Right hindlimb (tissue), 1 donor: ENCODE measurements at regions not wholly inside any gene's neighbourhood (a gene's known extent, or its start where the extent isn't known, plus 50 kb on each side); places are given as distances from the start of the nearest gene placed in this dataset.
"Not testable (repeated sequence)": the region's sequence is repeated elsewhere in the genome, so short reads cannot be mapped to it uniquely, and the experiment has no call there.

Experiments used
- DNase-seq: peaks from one replicate; pipeline ENCODE4 v3.0.0-alpha.2; 2018

DNA sequence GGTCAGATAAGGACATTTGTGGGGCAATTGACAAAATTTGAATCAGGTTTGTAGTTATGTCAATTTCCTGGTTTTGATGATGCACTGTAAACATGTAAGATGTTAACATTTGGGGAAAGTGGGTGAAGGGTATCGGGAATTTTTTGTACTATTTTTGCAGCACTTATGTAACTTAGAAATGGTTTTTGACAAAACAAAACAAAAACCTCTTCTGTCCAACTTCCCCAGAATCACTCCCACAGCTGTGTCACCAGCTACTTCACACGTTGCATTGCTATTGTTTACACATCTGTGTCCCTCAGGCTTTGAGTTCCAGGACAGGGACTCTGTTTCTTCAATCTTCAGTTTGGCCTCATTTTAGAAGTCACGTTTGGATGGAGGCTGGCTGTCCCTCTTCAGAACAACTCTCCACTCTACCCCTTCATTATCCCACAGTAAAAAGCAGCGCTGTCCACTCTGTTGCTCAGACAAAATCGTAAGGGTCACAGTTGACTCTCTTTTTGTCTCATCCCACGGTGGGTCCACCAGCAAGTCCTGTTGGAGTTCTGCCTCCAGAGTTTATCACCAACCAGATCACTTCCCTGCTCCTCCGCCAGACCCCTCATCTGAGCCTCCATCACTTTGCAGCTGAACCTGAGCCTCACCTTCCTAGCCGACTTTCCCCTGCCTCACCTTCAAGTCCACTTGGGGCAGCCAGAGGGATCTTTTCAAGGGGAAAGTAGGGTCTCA, 63.2 kb downstream of the NENF start:
- DNase-seq, result no peak

DNA sequence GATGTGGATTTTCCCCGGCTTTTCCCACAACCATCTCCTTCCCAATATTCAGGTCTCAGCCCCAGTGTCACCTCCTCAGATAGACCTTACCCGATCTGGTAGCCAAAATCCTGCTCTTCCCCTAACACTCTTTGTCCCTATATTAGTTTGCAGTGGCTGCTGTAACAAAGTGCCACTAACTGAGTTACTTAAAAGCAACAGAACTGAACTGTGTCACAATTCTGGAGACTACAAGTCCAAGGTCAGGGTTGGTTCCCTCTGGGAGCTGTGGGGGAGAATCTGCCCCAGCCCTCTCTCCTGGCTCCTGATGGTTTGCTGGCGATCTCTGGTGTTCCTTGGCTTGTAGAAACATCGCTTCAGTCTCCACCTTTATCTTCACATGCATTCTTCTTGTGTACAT, 64.0 kb downstream of the NENF start:
- no peak for DNase-seq

DNA sequence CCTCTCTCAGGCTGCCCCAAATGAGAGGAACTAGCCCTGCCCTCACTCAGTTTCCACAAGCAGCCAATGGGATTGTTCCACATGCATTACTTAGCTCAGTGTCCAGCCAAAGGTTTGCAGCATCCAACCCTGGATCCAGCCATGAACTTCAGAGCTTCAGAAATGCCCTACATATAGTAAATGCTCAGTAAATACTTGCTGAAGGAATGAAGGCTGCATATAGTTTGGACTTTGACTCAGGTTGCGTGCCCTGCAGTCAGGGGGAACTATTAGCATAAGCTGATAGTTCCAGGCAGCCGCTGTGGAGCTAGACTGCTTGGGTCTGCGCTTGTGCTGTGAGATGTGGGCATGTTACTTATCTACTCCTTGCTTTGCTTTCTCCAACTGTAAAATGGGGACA, 64.8 kb downstream of the NENF start:
- DNase-seq, result no peak

DNA sequence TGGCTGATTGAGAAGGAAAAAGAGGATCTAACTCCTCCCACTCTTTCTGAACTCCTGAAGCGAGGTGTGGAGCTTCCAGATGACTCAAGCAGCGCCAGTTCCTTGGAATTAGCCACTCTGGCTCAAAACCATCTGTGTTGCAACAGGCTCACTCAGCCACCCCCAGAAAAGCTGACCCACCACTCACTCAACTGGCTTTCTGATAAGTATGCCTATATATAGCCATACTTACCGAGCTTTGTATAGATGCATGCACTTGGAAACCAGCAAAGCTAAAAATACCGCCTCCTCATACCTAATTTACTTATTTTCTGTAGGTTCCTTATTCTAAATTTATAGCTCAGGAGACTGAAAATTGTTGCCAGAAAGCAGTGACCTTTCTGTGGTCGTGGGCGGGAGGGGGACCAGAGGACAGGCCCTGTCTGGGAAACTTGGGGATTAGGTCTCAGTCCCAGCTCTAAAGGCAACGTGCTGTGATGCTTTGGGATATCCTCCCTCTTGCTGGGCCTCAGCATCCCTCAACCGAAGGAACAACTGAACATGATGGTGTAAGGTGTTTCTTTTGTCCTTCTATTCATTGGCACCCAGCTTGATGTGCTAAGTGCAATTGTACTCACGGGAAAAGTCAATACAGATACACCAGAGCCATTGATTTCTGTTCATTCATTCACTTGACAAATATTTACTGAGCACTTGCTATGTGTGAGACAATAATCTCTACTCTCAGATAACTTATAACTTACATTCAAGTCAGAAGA, 65.7 kb downstream of the NENF start:
- DNase-seq, result no peak

DNA sequence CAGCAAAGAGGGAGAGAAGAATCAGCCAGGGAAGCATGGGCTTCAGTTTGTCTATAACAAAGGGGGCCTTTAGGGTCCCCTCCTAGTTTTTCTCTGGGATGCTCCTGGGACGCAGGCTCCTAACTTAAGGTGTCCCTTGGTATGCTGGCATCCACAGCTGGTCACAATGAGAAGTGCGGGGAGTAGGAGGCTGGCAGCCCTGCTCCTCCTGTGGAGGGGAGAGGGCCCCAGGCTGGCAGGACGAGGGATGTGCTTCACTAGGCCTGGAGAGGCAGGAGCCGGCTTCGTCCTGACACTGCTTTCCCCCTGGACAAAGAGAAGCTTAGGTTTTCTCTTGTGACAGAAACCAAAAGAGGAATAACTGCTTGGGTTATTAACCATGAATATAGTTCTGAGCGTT, 67.6 kb downstream of the NENF start:
- DNase-seq, result no peak

DNA sequence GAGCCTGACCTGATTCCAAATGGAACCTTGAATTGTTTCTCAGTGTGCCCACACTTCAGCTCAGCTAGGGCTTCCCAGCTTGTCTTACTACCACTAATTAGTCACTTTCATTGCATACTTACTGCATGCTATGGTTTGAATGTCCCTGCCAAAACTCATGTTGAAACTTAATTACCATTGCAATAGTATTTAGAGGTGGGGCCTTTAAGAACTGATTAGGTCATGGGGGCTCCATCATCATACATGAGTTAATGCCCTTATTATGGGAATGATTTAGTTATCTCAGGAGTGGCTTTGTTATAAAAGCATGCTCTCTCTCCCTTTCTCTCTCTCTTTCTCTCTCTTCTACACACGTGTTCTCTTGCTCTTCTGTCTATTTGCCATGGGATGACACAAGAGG, 68.3 kb downstream of the NENF start:
- no peak for DNase-seq

DNA sequence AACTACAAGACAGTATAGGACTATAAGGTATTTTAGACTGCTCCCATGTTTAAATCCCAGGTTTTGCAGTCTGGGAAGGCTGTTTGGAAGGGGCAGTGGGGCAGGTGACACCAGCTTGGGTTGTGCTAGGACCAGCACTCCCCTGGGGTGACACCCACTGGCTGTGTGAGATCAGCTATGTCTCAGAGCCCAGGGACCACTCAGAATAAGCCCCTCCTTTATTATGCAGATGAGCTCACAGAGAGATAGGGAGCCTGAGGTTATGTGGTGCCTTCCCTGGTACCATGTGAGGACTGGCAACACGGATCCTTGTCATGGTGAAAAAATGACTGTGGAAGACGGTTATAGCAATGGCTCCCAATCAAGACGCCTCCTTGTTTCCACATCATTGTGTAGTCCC, 71.0 kb downstream of the NENF start:
- DNase-seq, result no peak

DNA sequence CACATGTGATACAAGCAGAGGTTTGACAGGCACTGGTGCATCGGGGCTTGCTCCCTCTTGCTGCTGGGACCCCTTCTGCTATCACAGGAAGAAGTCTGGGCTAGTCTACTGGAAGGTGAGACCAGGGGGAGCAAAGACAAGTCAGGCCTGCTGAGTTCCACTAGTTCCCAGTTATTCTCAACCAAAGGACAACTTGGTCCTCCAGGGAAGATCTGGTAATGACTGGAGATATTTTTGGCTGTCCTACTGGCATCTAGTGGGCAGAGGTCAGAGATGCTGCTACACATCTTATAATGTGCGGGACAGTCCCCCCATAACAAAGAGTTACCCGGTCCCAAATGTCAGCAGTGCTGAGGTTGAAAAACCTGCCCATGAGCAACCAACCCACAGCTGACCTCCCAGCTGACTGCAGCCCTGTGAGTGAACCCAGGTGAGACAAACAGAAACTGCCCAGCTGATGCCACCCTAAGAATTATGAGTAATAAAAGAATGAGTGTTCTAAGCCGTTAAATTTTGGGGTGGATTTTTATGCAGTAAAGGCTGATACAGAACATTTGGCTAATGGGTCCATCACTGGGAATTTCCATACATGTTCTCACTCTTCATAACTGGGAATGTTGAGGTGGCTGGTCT, 71.6 kb downstream of the NENF start:
- DNase-seq, result no peak

DNA sequence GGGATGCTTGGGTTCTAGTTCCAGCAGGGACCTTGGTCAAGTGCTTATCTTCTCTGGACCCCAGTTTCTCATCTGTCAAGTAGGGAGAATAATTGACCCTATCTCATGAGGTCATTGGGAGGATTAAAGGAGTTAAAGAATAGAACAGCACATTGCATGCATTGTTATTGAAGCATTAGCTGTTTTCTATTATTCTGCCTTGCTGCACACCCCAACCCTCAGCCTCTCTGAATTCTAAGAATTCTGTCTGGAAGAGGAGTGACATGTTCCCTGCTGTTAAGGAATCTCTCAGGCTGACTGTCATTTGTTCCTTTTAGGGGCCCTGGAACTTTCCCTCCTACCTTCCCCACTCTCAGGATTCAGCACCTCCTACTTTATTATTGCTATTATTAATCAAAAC, 73.9 kb downstream of the NENF start:
- no peak for DNase-seq

DNA sequence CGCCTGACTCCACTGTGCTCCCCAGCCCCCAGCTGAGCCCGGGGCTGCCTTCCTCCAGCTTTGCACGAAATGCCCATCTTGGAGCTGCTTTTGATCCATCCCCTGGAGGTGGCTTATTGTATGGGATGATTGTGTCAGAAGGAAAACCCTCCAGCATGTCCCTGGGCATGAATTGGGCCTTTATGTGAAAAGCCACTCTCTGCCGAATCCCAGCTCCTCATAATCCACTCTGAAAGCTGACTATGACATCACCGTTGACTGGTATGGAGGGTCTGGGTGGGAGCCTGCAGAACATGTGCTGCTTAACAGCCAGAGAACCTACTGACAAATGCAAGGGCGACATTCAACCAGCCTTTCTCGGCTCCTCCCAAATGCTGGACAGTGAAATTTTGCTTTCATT, 74.6 kb downstream of the NENF start:
- no peak for DNase-seq

DNA sequence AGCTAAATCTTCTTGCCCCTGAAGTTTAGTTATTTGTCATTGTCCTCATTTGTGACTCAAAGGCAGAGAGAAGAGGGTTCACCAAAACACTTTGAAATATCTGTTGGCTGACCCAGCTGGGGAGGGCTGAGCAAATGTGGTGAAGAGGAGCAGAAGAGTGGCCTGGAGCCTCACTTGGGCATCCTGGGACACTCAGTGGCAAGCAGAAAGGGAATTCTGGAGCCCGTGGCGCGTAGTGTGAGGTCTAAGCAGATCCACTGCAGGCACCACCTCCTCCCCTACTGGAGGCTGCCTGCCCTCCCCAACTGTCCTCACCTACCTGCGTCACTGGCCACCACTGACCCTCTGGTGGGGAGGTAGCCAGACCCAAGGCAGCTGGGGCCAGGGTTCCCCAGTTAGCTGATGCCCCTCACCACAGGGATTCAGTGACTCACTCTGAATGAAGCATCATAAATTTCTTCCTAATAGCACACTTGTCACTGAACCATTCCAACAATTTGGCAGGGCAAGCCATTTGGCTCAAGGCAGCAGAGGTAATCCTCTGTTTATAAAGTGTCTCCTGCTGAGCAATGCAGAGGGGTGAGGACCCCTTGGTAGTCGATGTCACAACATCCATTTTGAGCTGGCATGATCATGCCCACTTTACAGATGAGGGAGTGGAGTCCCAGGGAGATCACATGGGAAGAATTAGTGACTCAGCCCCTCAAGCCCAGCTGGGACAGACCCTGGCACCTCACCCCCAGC, 80.3 kb downstream of the NENF start:
- DNase-seq, result no peak

DNA sequence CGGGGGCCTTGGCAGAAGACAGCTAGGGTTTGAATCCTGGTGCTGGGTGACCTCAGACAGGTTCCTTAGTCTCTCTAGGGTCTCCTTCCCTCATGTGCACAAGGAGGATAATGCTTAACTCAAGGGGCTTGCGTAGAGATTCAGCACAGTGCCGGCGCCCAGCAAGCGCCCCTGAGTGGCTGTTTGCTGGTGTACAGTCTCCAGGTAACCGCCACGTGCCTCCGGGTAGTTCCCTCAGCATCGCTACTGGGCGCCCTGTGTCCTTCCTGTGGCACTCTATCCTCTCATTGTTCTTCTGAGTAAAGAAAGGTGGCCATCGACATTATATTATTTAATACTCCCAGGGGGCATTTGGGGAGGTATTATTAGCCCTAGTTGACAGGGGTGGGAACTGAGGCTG, 80.9 kb downstream of the NENF start:
- DNase-seq, result no peak

DNA sequence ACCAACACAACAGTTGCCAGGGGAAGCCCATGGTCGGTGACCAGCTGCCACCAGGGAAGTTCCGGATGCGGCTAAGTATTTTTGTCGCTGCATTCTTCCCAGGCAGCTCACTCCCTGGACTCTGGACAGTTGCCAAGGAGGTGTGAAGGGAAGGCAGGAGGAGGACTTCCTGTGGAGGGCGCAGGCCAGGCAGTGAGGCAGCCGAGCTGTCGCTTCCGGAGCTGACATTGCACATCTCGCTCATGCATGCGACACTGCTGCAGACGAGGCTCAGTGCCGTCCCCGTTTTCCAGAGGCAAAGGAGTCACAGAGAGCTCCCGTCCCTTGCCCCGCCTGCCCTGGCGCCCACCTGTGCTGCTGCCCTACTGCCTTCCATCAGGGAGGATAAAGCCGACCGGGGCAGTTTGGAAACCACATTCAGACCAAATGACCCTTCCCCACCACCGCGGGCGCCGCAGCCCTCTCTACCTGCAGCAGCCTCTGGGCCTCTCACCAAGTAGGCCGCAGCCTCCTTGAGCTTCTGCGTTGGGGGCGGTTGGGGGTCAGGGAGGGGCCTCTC, 81.4 kb downstream of the NENF start:
- peak; percentile 60 for DNase-seq

DNA sequence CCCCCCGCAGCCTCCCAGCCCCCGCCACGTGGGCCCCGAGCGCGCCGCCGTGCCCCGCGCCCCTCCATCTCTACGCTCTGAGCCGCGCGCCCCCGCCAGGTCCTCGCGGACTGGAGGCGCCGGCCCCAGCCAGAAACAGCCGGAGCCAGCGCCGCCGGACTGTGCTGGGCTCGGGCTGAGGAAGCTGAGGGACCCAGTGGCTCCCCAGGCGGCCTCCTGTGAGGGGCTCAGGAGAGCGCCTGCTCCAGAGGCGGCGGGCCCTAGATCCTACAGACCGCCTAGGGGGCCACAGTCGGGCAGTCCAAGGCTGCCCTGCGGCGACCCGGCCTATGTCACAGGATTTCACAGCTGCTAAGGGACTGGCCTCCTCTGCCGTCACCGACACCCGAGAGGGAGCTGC, 82.1 kb downstream of the NENF start:
- peak; percentile 59 for DNase-seq

DNA sequence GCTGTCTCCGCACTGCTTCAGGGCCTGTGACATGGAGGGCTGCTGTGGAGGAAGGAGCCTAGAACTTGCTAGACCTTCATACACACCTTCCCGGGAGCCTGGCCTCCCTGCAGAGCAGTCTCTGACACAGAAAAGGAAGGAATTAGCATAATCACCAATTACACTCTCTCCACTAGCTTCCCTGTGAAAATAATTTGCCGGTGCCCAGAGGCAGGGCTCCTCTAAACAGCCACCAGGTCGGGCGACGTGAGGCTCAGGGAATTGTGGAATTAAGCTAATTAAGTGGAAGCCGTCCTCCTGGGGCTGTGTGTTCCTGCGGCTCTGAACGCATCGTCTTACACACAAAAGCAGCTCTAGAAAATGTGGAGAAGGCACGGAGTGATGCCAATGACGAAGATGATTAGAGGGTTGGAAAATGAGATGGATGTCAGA, 82.6 kb downstream of the NENF start:
- DNase-seq, result no peak

DNA sequence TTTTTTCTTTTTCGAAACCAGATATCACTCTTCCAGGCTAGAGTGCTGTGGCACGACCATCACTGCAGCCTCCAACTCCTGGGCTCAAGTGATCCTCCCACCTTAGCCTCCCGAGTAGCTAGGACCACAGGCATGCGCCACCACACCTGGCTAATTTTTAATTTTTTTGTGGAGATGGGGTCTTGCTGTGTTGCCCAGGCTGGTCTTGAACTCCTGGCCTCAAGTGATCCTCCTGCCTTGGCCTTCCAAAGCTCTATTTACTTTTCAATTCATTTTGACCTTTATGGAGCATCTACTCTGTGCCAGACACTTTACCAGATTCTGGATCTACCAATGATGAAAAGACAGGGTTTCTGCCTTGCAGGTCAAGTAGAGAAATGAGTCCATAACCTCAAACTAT, 83.3 kb downstream of the NENF start:
- not testable (repeated sequence) for DNase-seq

DNA sequence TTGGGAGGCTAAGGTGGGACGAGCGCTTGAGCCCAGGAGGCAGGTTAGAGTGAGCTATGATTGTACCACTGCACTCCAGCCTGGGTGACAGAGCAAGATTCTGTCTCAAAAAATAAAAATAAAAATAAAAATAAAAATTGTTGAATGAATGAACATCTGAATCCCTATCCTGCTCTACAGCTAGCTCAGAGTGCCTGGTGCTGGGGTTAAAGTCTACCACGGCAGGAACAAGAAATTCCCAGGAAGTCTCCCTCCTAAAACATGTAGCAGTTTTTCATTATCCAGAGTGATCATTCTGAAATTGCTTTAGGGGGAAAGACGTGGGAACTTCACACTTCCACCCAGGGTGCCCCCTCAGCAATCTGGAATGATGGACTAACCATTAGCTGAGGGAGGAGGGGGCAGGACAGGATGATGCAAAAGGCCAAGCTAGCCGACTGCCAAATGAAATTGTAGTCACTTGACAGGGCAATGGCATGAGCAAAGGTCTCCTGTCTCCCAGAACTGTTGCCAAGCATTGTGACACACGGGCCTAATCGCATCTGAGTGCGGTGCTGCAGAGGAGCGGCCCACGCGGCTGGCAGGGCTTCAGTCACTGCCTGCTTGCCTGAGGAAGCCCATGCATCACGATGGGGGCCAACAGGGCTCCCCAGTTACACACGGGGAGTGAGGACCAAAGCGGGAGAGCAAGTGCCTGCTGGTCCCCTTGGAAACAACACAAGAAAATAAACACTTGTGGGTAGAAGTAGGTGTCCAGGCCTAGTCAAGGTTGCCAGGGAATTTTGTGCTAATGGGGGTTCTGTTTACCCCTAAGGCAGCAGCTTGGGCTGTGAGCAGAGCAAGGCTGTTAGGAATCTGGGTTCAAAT, 85.7 kb downstream of the NENF start:
- no peak for DNase-seq

DNA sequence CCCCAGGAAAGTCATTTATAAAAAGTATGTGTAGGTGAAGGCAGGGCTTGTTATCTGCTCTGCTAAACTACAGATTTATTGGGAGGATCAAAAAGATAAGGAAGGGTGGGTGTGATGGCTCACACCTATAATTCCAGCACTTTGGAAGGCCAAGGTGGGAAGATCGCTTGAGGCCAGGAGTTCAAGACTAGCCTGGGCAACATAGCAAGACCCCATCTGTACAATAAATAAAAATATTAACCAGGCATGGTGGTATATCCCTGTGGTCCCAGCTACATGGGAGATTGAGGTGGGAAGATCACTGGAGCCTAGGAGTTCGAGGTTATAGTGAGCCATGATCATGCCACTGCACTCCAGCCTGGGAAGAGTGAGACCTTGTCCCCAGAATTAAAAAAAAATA, 86.4 kb downstream of the NENF start:
- DNase-seq, result no peak

DNA sequence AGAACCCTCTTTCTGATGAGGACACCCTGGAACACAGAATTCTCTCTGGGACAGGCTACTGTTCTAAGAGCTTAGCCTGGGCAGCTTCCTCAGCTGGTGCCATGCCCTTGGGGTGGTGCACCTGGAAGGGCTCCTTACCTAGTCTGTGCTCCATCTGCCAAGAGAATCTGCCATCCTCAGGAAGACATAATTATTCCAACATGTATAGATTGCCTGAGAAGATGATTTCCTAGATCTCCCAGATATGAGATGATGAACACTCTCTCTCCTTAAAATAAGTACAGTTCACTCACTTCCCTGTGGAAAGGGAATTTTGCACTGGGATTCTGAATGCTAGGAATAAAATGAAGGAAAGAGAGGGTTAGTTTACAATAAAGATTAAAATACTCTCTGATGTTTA, 87.6 kb downstream of the NENF start:
- no peak for DNase-seq

DNA sequence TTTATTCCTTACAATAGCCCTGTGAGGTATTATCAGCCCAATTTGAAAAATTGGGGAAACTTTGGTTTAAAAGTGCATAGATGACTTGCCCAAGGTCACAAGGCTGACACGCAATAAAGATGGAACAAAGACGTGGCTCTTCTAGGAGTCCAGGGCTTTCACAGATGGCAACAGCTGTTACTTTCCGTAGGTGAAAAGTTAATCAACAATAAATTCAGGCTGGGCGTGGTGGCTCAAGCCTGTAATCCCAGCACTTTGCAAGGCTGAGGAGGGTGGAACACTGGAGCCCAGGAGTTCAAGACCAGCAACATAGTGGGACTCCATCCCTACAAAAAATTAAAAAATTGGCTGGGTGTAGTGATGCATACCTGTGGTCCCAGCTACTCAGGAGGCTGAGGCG, 87.8 kb upstream of the ATF3 start:
- DNase-seq, result no peak

DNA sequence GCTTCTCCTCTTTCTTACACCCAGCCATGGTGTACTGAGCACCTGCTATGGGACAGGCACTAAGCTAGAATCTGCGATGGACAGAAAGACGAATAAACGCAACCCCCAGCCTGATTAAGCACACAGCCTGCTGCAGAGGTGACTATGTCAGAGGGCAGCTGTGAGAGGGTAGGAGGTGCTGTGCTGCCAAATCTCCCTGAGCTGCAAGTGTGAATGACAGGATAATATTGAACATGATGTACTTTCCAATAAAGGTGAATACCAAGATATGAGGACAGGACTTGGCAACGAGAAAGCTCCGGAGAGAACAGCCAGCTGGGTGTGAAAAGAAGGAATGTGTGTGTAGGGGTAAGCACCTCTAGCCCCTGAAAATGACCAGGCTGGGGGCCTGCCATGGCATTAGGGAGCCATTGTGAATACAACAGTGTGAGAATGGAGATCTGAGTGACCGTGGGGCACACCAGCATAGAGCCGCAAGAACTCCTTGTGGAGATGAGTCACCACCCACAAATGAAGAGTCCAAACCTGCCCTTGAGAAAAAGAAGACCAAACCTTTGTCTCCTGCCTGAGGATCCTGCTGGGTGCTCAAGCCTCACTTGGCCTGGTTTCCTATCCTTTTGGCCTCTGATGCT, 83.0 kb upstream of the ATF3 start:
- no peak for DNase-seq

DNA sequence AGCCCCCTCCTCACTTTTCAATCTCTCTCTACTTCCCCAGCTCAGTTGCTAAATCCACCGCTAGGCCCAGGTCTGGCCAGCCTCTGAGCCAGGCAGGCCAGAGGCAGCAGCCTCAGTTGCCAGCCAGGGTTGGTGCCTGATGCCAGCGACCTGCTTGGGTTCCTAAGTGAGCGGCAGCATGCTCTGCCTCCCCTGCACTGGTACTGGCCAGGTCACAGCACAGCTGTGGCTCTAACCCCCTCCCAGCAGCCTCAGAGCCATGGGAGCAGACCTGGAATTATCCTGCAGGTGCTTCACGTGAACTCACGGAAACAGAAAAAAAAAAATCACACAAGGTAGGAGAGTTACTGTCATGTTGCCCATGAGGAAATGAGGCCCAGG, 82.5 kb upstream of the ATF3 start:
- no peak for DNase-seq
